ENCODE measurements at regions not wholly inside any gene's neighbourhood (a gene's known extent, or its start where the extent isn't known, plus 50 kb on each side); places are given as distances from the start of the nearest gene placed in this dataset.

- TF ChIP-seq, protein P1, sequence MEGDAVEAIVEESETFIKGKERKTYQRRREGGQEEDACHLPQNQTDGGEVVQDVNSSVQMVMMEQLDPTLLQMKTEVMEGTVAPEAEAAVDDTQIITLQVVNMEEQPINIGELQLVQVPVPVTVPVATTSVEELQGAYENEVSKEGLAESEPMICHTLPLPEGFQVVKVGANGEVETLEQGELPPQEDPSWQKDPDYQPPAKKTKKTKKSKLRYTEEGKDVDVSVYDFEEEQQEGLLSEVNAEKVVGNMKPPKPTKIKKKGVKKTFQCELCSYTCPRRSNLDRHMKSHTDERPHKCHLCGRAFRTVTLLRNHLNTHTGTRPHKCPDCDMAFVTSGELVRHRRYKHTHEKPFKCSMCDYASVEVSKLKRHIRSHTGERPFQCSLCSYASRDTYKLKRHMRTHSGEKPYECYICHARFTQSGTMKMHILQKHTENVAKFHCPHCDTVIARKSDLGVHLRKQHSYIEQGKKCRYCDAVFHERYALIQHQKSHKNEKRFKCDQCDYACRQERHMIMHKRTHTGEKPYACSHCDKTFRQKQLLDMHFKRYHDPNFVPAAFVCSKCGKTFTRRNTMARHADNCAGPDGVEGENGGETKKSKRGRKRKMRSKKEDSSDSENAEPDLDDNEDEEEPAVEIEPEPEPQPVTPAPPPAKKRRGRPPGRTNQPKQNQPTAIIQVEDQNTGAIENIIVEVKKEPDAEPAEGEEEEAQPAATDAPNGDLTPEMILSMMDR (IDR thresholded peaks at IDR 0.05; ENCODE audit: poor library complexity, severe bottlenecking): no peak
- TF ChIP-seq SMC3 (conservative IDR thresholded peaks at IDR 0.05; ENCODE audit: poor library complexity) (no peak), REST (IDR thresholded peaks at IDR 0.05; ENCODE audit: borderline replicate concordance) (no peak), POLR2AphosphoS5 (IDR thresholded peaks at IDR 0.05) (no peak), RAD21 (conservative IDR thresholded peaks at IDR 0.05) (no peak), EZH2 (IDR thresholded peaks at IDR 0.05; ENCODE audit: borderline replicate concordance, insufficient read depth, low read length, poor library complexity, severe bottlenecking) (no peak), TAF1 (IDR thresholded peaks at IDR 0.05; ENCODE audit: low read depth) (no peak), EP300 (conservative IDR thresholded peaks at IDR 0.05; ENCODE audit: poor library complexity, severe bottlenecking) (no peak)
Observed at GRCh38 chr13:112172017-112172416, 105.1 kb downstream of the SOX1 start.

Measured in neural cell (in vitro differentiated cells).